Neural cell (in vitro differentiated cells): ENCODE measurements at regions not wholly inside any gene's neighbourhood (a gene's known extent, or its start where the extent isn't known, plus 50 kb on each side); places are given as distances from the start of the nearest gene placed in this dataset.

Experiments
- EP300 ChIP-seq: fragments of 450-650 bp; conservative IDR thresholded peaks from 2 replicates; pipeline ENCODE4 v1.6.1; 2014; ENCODE audit warnings: antibody characterized with exemption, mild to moderate bottlenecking, moderate library complexity; ENCODE audit not compliant: poor library complexity, severe bottlenecking
- EZH2 ChIP-seq: fragments of 200-600, 300-800 bp; shearing (Covaris generic), sonication (generic); IDR thresholded peaks from 2 replicates; pipeline ENCODE4 v1.6.1; 2014; ENCODE audit warnings: antibody characterized with exemption, low read length, borderline replicate concordance, mild to moderate bottlenecking; ENCODE audit not compliant: insufficient read depth, poor library complexity, severe bottlenecking
- POLR2AphosphoS5 ChIP-seq: IDR thresholded peaks from 2 replicates; pipeline ENCODE4 v1.6.1; 2012
- RAD21 ChIP-seq: fragments of 450-650 bp; conservative IDR thresholded peaks from 2 replicates; pipeline ENCODE4 v1.6.1; 2014; ENCODE audit warnings: antibody characterized with exemption, mild to moderate bottlenecking, moderate library complexity
- TAF1 ChIP-seq: IDR thresholded peaks from 2 replicates; pipeline ENCODE4 v1.6.1; 2012; ENCODE audit warnings: low read depth
- TF ChIP-seq, protein P1 (sequence below): fragments of 450-650 bp; IDR thresholded peaks from 2 replicates; pipeline ENCODE4 v1.5.1; 2014; ENCODE audit warnings: antibody characterized with exemption, mild to moderate bottlenecking, moderate library complexity; ENCODE audit not compliant: poor library complexity, severe bottlenecking
- TF ChIP-seq, protein P2 (sequence below): IDR thresholded peaks from 2 replicates; pipeline ENCODE4 v1.6.1; 2012; ENCODE audit warnings: borderline replicate concordance

DNA sequence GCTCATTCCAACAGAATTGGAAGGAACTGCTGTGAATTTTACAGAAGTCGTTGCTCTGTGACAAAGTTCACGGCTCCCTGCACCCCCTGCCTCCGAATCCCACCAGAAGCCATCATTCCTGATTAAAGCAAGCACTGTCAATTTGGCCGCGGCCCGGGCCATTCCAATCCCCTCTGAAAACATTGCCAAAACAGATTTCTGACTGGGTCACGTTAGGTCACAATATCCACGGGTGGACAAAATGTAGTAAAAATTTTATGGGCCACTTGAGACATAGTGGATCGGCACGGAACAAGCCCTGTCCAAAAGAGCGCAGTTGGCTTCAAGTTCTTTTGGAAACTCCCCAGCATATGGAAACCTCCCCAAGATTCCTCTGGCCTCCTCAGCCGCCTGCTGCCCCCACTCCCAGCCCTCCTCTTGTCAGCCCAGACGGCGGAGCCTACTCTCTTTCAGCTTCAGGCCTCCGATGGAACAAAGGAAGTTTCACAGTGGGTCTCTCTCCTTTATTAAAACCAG lies 67.2 kb upstream of the IFNAR2 start:
- TF ChIP-seq, protein P1, sequence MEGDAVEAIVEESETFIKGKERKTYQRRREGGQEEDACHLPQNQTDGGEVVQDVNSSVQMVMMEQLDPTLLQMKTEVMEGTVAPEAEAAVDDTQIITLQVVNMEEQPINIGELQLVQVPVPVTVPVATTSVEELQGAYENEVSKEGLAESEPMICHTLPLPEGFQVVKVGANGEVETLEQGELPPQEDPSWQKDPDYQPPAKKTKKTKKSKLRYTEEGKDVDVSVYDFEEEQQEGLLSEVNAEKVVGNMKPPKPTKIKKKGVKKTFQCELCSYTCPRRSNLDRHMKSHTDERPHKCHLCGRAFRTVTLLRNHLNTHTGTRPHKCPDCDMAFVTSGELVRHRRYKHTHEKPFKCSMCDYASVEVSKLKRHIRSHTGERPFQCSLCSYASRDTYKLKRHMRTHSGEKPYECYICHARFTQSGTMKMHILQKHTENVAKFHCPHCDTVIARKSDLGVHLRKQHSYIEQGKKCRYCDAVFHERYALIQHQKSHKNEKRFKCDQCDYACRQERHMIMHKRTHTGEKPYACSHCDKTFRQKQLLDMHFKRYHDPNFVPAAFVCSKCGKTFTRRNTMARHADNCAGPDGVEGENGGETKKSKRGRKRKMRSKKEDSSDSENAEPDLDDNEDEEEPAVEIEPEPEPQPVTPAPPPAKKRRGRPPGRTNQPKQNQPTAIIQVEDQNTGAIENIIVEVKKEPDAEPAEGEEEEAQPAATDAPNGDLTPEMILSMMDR = no peak
- TF ChIP-seq POLR2AphosphoS5 (no peak), RAD21 (no peak), EZH2 (no peak), TAF1 (no peak), EP300 (no peak)
- TF ChIP-seq, protein P2, sequence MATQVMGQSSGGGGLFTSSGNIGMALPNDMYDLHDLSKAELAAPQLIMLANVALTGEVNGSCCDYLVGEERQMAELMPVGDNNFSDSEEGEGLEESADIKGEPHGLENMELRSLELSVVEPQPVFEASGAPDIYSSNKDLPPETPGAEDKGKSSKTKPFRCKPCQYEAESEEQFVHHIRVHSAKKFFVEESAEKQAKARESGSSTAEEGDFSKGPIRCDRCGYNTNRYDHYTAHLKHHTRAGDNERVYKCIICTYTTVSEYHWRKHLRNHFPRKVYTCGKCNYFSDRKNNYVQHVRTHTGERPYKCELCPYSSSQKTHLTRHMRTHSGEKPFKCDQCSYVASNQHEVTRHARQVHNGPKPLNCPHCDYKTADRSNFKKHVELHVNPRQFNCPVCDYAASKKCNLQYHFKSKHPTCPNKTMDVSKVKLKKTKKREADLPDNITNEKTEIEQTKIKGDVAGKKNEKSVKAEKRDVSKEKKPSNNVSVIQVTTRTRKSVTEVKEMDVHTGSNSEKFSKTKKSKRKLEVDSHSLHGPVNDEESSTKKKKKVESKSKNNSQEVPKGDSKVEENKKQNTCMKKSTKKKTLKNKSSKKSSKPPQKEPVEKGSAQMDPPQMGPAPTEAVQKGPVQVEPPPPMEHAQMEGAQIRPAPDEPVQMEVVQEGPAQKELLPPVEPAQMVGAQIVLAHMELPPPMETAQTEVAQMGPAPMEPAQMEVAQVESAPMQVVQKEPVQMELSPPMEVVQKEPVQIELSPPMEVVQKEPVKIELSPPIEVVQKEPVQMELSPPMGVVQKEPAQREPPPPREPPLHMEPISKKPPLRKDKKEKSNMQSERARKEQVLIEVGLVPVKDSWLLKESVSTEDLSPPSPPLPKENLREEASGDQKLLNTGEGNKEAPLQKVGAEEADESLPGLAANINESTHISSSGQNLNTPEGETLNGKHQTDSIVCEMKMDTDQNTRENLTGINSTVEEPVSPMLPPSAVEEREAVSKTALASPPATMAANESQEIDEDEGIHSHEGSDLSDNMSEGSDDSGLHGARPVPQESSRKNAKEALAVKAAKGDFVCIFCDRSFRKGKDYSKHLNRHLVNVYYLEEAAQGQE = no peak
